A673 (cell line): ENCODE measurements at regions not wholly inside any gene's neighbourhood (a gene's known extent, or its start where the extent isn't known, plus 50 kb on each side); places are given as distances from the start of the nearest gene placed in this dataset.

Experiments
- BruUV-seq: library from RNA; stranded (reverse); fragments of 400-500 nt; replicated peaks from 2 replicates; lab custom pipeline; 2021; lab: Mats Ljungman, UMichigan
- CTCF ChIA-PET: fragments of 300-600 bp; sonication (Branson Sonifier 250); formaldehyde crosslinking; loops from one replicate; lab custom pipeline; 2022; ENCODE audit warnings: antibody characterized with exemption; lab: Charles Lee
- POLR2A ChIA-PET: fragments of 300-600 bp; sonication (Branson Sonifier 250); formaldehyde crosslinking; loops from one replicate; lab custom pipeline; 2022; ENCODE audit warnings: antibody characterized with exemption; ENCODE audit not compliant: low non-redundant PET; lab: Charles Lee
- DNase-seq: peaks from one replicate; pipeline ENCODE4 v3.0.0-alpha.2; 2015; ENCODE audit warnings: low spot score
- H3K27ac ChIP-seq: fragments of 200-600 bp; sonication (generic); 2 replicates; pipeline ENCODE4 v1.5.1; 2016; ENCODE audit warnings: mixed run types, low read depth, mild to moderate bottlenecking, mixed read lengths, antibody characterized with exemption, low read length; ENCODE audit not compliant: poor library complexity, severe bottlenecking
- H3K27me3 ChIP-seq: fragments of 200-600 bp; sonication (generic); replicated peaks from 2 replicates; pipeline ENCODE4 v1.6.1; 2017; ENCODE audit warnings: mixed run types, low read depth, mild to moderate bottlenecking, mixed read lengths, antibody characterized with exemption, low read length; ENCODE audit not compliant: insufficient read depth, poor library complexity
- H3K36me3 ChIP-seq: fragments of 200-600 bp; sonication (generic); 2 replicates; pipeline ENCODE4 v1.6.1; 2016; ENCODE audit warnings: mixed run types, mild to moderate bottlenecking, mixed read lengths, antibody characterized with exemption, low read length; ENCODE audit not compliant: insufficient read depth, poor library complexity, severe bottlenecking
- H3K4me1 ChIP-seq: fragments of 200-600 bp; sonication (generic); 2 replicates; pipeline ENCODE4 v1.6.1; 2017; ENCODE audit warnings: mixed run types, mild to moderate bottlenecking, mixed read lengths, antibody characterized with exemption, low read length; ENCODE audit not compliant: insufficient read depth, poor library complexity, severe bottlenecking
- H3K4me3 ChIP-seq: fragments of 200-600 bp; sonication (generic); 2 replicates; pipeline ENCODE4 v1.5.1; 2016; ENCODE audit warnings: low read depth, mixed run types, mild to moderate bottlenecking, mixed read lengths, low read length; ENCODE audit not compliant: poor library complexity, severe bottlenecking
- H3K9me3 ChIP-seq: fragments of 200-600 bp; sonication (generic); 2 replicates; pipeline ENCODE4 v1.6.1; 2016; ENCODE audit warnings: mixed run types, low read depth, mild to moderate bottlenecking, mixed read lengths, antibody characterized with exemption, low read length; ENCODE audit not compliant: poor library complexity, severe bottlenecking
- EZH2 ChIP-seq: fragments of 200-600 bp; sonication (generic); IDR thresholded peaks from 2 replicates; pipeline ENCODE4 v1.6.1; 2017; ENCODE audit warnings: borderline replicate concordance, low read depth, mild to moderate bottlenecking, mixed read lengths, antibody characterized with exemption, low read length; ENCODE audit not compliant: poor library complexity, severe bottlenecking
- intact Hi-C: fragments of 100-400 bp; cut with micrococcal nuclease; formaldehyde crosslinking; loops from one replicate; pipeline ENCODE4 v1.10.0; 2022; ENCODE audit not compliant: unreplicated experiment
- TF ChIP-seq, protein P1 (sequence below): fragments of 300-800, 200-600 bp; sonication (generic); conservative IDR thresholded peaks from 2 replicates; pipeline ENCODE4 v1.5.1; 2017; ENCODE audit warnings: low read depth, mild to moderate bottlenecking, antibody characterized with exemption, low read length, moderate library complexity, mixed read lengths

DNA sequence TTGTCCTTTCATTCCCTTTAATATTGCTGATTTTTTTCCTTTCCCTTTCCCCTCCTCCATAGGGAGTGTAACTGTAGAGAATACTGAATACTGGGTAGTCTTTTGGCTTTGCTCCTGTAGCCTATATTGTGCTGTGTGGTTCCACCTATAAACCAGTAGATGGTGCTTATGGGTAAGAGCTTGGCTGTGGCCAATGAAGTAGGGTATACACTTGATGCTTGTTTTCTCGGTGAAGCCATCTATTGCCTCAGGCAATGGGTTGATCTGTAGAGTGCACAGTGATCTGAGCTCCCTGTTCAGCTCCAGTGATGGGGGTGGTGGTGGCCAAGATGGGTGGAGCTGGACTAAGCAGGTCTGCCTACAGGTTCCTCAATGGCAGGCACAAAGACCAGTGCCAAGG is 203.3 kb upstream of the IMPG1 start:
- ChIA-PET CTCF (no interaction called here), POLR2A (no interaction called here)
- H3K27me3 ChIP-seq = no peaks in the 10 kb centered on the region
- TF ChIP-seq, protein P1, sequence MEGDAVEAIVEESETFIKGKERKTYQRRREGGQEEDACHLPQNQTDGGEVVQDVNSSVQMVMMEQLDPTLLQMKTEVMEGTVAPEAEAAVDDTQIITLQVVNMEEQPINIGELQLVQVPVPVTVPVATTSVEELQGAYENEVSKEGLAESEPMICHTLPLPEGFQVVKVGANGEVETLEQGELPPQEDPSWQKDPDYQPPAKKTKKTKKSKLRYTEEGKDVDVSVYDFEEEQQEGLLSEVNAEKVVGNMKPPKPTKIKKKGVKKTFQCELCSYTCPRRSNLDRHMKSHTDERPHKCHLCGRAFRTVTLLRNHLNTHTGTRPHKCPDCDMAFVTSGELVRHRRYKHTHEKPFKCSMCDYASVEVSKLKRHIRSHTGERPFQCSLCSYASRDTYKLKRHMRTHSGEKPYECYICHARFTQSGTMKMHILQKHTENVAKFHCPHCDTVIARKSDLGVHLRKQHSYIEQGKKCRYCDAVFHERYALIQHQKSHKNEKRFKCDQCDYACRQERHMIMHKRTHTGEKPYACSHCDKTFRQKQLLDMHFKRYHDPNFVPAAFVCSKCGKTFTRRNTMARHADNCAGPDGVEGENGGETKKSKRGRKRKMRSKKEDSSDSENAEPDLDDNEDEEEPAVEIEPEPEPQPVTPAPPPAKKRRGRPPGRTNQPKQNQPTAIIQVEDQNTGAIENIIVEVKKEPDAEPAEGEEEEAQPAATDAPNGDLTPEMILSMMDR = no peak
- intact Hi-C loops = no loop called here
- no peaks in the 10 kb centered on the region for H3K36me3 ChIP-seq
- no peaks in the 10 kb centered on the region for H3K4me1 ChIP-seq
- peaks cover 24% of the 10 kb centered on the region for H3K9me3 ChIP-seq
- no peak overlapping the region for H3K27ac ChIP-seq
- DNase-seq = no peak
- no TSS peak for BruUV-seq
- no peak overlapping the region for H3K4me3 ChIP-seq

DNA sequence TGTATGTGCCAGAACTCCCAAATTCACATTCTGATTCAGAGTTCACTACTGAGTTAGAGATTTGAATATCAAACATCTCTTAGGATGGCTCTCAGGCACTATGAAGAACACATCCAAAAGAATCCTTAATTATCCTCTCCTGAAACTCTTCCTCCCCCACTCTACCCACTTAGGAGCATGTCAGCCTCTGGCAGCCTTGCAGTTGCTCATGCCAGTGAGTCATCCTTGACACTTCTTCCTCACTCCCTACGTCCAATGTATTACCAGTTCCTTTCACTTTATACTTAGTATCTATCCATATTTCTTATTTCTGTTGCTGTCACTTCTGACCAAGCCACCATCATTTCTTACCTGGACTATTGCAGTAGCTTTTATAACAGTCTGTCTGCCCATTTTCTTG is 192.0 kb upstream of the IMPG1 start:
- Histone ChIP-seq H3K4me3 (no peak overlapping the region), H3K9me3 (peaks cover 45% of the 10 kb centered on the region), H3K36me3 (no peaks in the 10 kb centered on the region), H3K4me1 (no peaks in the 10 kb centered on the region), H3K27me3 (no peaks in the 10 kb centered on the region), H3K27ac (no peak overlapping the region)
- BruUV-seq = no TSS peak
- CTCF ChIA-PET = no interaction called here
- POLR2A ChIA-PET = no interaction called here
- intact Hi-C loops = no loop called here
- no peak for DNase-seq
- no peak for TF ChIP-seq EZH2
- TF ChIP-seq, protein P1 = no peak

DNA sequence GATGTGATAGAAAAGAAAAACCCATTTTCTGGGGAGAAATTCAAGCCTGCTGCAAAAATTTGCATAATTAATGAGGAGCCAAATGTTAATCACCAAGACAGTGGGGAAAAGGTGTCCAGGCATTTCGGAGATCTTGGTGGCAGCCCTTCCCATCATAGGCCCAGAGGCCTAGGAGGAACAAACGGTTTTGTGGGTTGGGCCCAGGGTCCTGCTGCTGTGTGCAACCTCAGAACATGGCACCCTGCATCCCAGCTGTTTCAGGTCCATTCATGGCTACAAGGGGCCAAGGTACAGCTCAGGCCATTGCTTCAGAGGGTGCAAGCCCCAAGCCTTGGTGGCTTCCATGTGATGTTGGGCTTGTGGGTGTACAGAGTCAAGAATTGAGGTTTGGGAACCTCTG is 189.8 kb upstream of the IMPG1 start:
- CTCF ChIA-PET = no interaction called here
- DNase-seq = no peak
- Histone ChIP-seq H3K4me1 (no peaks in the 10 kb centered on the region), H3K27me3 (no peaks in the 10 kb centered on the region), H3K9me3 (peaks cover 38% of the 10 kb centered on the region), H3K27ac (no peak overlapping the region), H3K4me3 (no peak overlapping the region), H3K36me3 (no peaks in the 10 kb centered on the region)
- intact Hi-C loops = no loop called here
- no TSS peak for BruUV-seq
- TF ChIP-seq EZH2 = no peak
- TF ChIP-seq, protein P1 = no peak
- POLR2A ChIA-PET = no interaction called here
